M059J (cell line): ENCODE measurements at regions not wholly inside any gene's neighbourhood (a gene's known extent, or its start where the extent isn't known, plus 50 kb on each side); places are given as distances from the start of the nearest gene placed in this dataset.
"Not testable (repeated sequence)": the region's sequence is repeated elsewhere in the genome, so short reads cannot be mapped to it uniquely, and the experiment has no call there.

Experiments
- DNase-seq: peaks from one replicate; pipeline ENCODE4 v3.0.0-alpha.2; 2012; ENCODE audit warnings: low read depth

- no peak for DNase-seq
These were observed 64.0 kb downstream of the TBR1 start for GRCh38 chr2:161480123-161480522.

GRCh38 chr2:161481619-161482018, 65.5 kb downstream of the TBR1 start:
- no peak for DNase-seq

GRCh38 chr2:161484061-161484460, 68.0 kb downstream of the TBR1 start:
- DNase-seq, result no peak

GRCh38 chr2:161486111-161486510, 70.0 kb downstream of the TBR1 start:
- peak; percentile 22 for DNase-seq

- DNase-seq, result no peak
These were observed 72.1 kb downstream of the TBR1 start for GRCh38 chr2:161488131-161488699.

GRCh38 chr2:161488879-161489278, 72.8 kb downstream of the TBR1 start:
- no peak for DNase-seq

- DNase-seq, result peak; percentile 30
These were observed 85.0 kb downstream of the TBR1 start for GRCh38 chr2:161500892-161501610.

- DNase-seq, result not testable (repeated sequence)
These were observed 86.2 kb downstream of the TBR1 start for GRCh38 chr2:161502279-161502678.

- DNase-seq, result not testable (repeated sequence)
These were observed 88.7 kb downstream of the TBR1 start for GRCh38 chr2:161504628-161505289.

GRCh38 chr2:161505466-161505865, 89.4 kb downstream of the TBR1 start:
- not testable (repeated sequence) for DNase-seq

- DNase-seq, result not testable (repeated sequence)
These were observed 97.4 kb downstream of the TBR1 start for GRCh38 chr2:161513295-161514032.

GRCh38 chr2:161522796-161523195, 101.4 kb upstream of the SLC4A10 start:
- no peak for DNase-seq

- DNase-seq, result no peak
These were observed 91.0 kb upstream of the SLC4A10 start for GRCh38 chr2:161533218-161533617.

- DNase-seq, result peak; percentile 1
These were observed 77.6 kb upstream of the SLC4A10 start for GRCh38 chr2:161546635-161547034.

- no peak for DNase-seq
These were observed 77.1 kb upstream of the SLC4A10 start for GRCh38 chr2:161547130-161547529.

GRCh38 chr2:161552015-161552414, 72.2 kb upstream of the SLC4A10 start:
- DNase-seq, result no peak

GRCh38 chr2:161555826-161556225, 68.4 kb upstream of the SLC4A10 start:
- DNase-seq, result no peak

GRCh38 chr2:161556440-161556839, 67.8 kb upstream of the SLC4A10 start:
- DNase-seq, result no peak

GRCh38 chr2:161557538-161557937, 66.7 kb upstream of the SLC4A10 start:
- DNase-seq, result no peak

- no peak for DNase-seq
These were observed 59.3 kb upstream of the SLC4A10 start for GRCh38 chr2:161564906-161565305.

- DNase-seq, result no peak
These were observed 54.8 kb upstream of the SLC4A10 start for GRCh38 chr2:161569401-161569800.

- DNase-seq, result no peak
These were observed 53.7 kb upstream of the SLC4A10 start for GRCh38 chr2:161570424-161571050.
